ENCODE measurements at regions not wholly inside any gene's neighbourhood (a gene's known extent, or its start where the extent isn't known, plus 50 kb on each side); places are given as distances from the start of the nearest gene placed in this dataset.

GRCh38 chr7:17532861-17533404 is 234.5 kb downstream of the AHR start:
- TF ChIP-seq ZNF274 (IDR thresholded peaks at IDR 0.05; ENCODE audit: low read depth, low read length) = no peak
- no peak overlapping the region for H3K4me3 ChIP-seq (ENCODE audit: low read length)

GRCh38 chr7:17534348-17534747 is 235.9 kb downstream of the AHR start:
- no peak for TF ChIP-seq ZNF274 (IDR thresholded peaks at IDR 0.05; ENCODE audit: low read depth, low read length)

GRCh38 chr7:17535776-17536175 is 237.3 kb downstream of the AHR start:
- no peak overlapping the region for H3K4me3 ChIP-seq (ENCODE audit: low read length)
- TF ChIP-seq ZNF274 (IDR thresholded peaks at IDR 0.05; ENCODE audit: low read depth, low read length) = no peak

More at GRCh38 chr7:17534348-17534747, 235.9 kb downstream of the AHR start:
- H3K4me3 ChIP-seq (ENCODE audit: low read length) = no peak overlapping the region

GRCh38 chr7:17544401-17544800 is 245.9 kb downstream of the AHR start:
- H3K4me3 ChIP-seq (ENCODE audit: low read length) = no peak overlapping the region
- no peak for TF ChIP-seq ZNF274 (IDR thresholded peaks at IDR 0.05; ENCODE audit: low read depth, low read length)

- no peak for TF ChIP-seq ZNF274 (IDR thresholded peaks at IDR 0.05; ENCODE audit: low read depth, low read length)
- no peak overlapping the region for H3K4me3 ChIP-seq (ENCODE audit: low read length)
Measured at GRCh38 chr7:17545348-17545747, 246.9 kb downstream of the AHR start.

- TF ChIP-seq ZNF274 (IDR thresholded peaks at IDR 0.05; ENCODE audit: low read depth, low read length) = no peak
- H3K4me3 ChIP-seq (ENCODE audit: low read length) = no peak overlapping the region
Measured at GRCh38 chr7:17546189-17546588, 247.7 kb downstream of the AHR start.

GRCh38 chr7:17546592-17546991 is 248.1 kb downstream of the AHR start:
- no peak for TF ChIP-seq ZNF274 (IDR thresholded peaks at IDR 0.05; ENCODE audit: low read depth, low read length)
- H3K4me3 ChIP-seq (ENCODE audit: low read length) = no peak overlapping the region

GRCh38 chr7:17548014-17548653 is 249.7 kb downstream of the AHR start:
- no peak overlapping the region for H3K4me3 ChIP-seq (ENCODE audit: low read length)
- TF ChIP-seq ZNF274 (IDR thresholded peaks at IDR 0.05; ENCODE audit: low read depth, low read length) = no peak

- H3K4me3 ChIP-seq (ENCODE audit: low read length) = no peak overlapping the region
- no peak for TF ChIP-seq ZNF274 (IDR thresholded peaks at IDR 0.05; ENCODE audit: low read depth, low read length)
Measured at GRCh38 chr7:17549406-17549805, 251.0 kb downstream of the AHR start.

GRCh38 chr7:17552373-17552772 is 253.9 kb downstream of the AHR start:
- H3K4me3 ChIP-seq (ENCODE audit: low read length) = no peak overlapping the region
- TF ChIP-seq ZNF274 (IDR thresholded peaks at IDR 0.05; ENCODE audit: low read depth, low read length) = no peak

GRCh38 chr7:17552952-17553351 is 254.5 kb downstream of the AHR start:
- TF ChIP-seq ZNF274 (IDR thresholded peaks at IDR 0.05; ENCODE audit: low read depth, low read length) = no peak
- H3K4me3 ChIP-seq (ENCODE audit: low read length) = no peak overlapping the region

- no peak overlapping the region for H3K4me3 ChIP-seq (ENCODE audit: low read length)
- no peak for TF ChIP-seq ZNF274 (IDR thresholded peaks at IDR 0.05; ENCODE audit: low read depth, low read length)
Measured at GRCh38 chr7:17554341-17555015, 256.0 kb downstream of the AHR start.

GRCh38 chr7:17556247-17556956 is 257.9 kb downstream of the AHR start:
- TF ChIP-seq ZNF274 (IDR thresholded peaks at IDR 0.05; ENCODE audit: low read depth, low read length) = no peak
- no peak overlapping the region for H3K4me3 ChIP-seq (ENCODE audit: low read length)

GRCh38 chr7:17557251-17557671 is 258.8 kb downstream of the AHR start:
- H3K4me3 ChIP-seq (ENCODE audit: low read length) = no peak overlapping the region
- TF ChIP-seq ZNF274 (IDR thresholded peaks at IDR 0.05; ENCODE audit: low read depth, low read length) = no peak

- no peak for TF ChIP-seq ZNF274 (IDR thresholded peaks at IDR 0.05; ENCODE audit: low read depth, low read length)
- no peak overlapping the region for H3K4me3 ChIP-seq (ENCODE audit: low read length)
Measured at GRCh38 chr7:17558135-17558534, 259.7 kb downstream of the AHR start.

All from GM08714 (cell line).